ENCODE measurements at regions not wholly inside any gene's neighbourhood (a gene's known extent, or its start where the extent isn't known, plus 50 kb on each side); places are given as distances from the start of the nearest gene placed in this dataset.

- H3K4me3 ChIP-seq (replicated peaks in 1 of 2; ENCODE audit: low read depth in 2 of 2, low read length in 2 of 2), result no peak overlapping the region
- TF ChIP-seq CTCF (IDR thresholded peaks at IDR 0.05; ENCODE audit: low read depth, low read length), result no peak
- no peak for DNase-seq (ENCODE audit: low read depth in 2 of 2)
Measured at GRCh38 chr11:24348908-24349307, 147.9 kb upstream of the LUZP2 start.

GRCh38 chr11:24351179-24351578 is 145.7 kb upstream of the LUZP2 start:
- TF ChIP-seq CTCF (IDR thresholded peaks at IDR 0.05; ENCODE audit: low read depth, low read length), result no peak
- H3K4me3 ChIP-seq (replicated peaks in 1 of 2; ENCODE audit: low read depth in 2 of 2, low read length in 2 of 2), result no peak overlapping the region
- no peak for DNase-seq (ENCODE audit: low read depth in 2 of 2)

GRCh38 chr11:24356501-24356900 is 140.4 kb upstream of the LUZP2 start:
- no peak for DNase-seq (ENCODE audit: low read depth in 2 of 2)
- no peak overlapping the region for H3K4me3 ChIP-seq (replicated peaks in 1 of 2; ENCODE audit: low read depth in 2 of 2, low read length in 2 of 2)
- TF ChIP-seq CTCF (IDR thresholded peaks at IDR 0.05; ENCODE audit: low read depth, low read length), result no peak

GRCh38 chr11:24357620-24358410 is 139.0 kb upstream of the LUZP2 start:
- no peak for TF ChIP-seq CTCF (IDR thresholded peaks at IDR 0.05; ENCODE audit: low read depth, low read length)
- H3K4me3 ChIP-seq (replicated peaks in 1 of 2; ENCODE audit: low read depth in 2 of 2, low read length in 2 of 2), result no peak overlapping the region
- no peak for DNase-seq (ENCODE audit: low read depth in 2 of 2)

GRCh38 chr11:24372491-24372890 is 124.4 kb upstream of the LUZP2 start:
- H3K4me3 ChIP-seq (replicated peaks in 1 of 2; ENCODE audit: low read depth in 2 of 2, low read length in 2 of 2), result no peak overlapping the region
- DNase-seq (ENCODE audit: low read depth in 2 of 2), result no peak
- TF ChIP-seq CTCF (IDR thresholded peaks at IDR 0.05; ENCODE audit: low read depth, low read length), result no peak

GRCh38 chr11:24373516-24373915 is 123.3 kb upstream of the LUZP2 start:
- TF ChIP-seq CTCF (IDR thresholded peaks at IDR 0.05; ENCODE audit: low read depth, low read length), result no peak
- H3K4me3 ChIP-seq (replicated peaks in 1 of 2; ENCODE audit: low read depth in 2 of 2, low read length in 2 of 2), result no peak overlapping the region
- no peak for DNase-seq (ENCODE audit: low read depth in 2 of 2)

- no peak for DNase-seq (ENCODE audit: low read depth in 2 of 2)
- H3K4me3 ChIP-seq (replicated peaks in 1 of 2; ENCODE audit: low read depth in 2 of 2, low read length in 2 of 2), result no peak overlapping the region
- TF ChIP-seq CTCF (IDR thresholded peaks at IDR 0.05; ENCODE audit: low read depth, low read length), result no peak
Measured at GRCh38 chr11:24375351-24375750, 121.5 kb upstream of the LUZP2 start.

Data from cardiac fibroblast (primary cell).